HEK293 (cell line): ENCODE measurements at regions not wholly inside any gene's neighbourhood (a gene's known extent, or its start where the extent isn't known, plus 50 kb on each side); places are given as distances from the start of the nearest gene placed in this dataset.

Source experiments
- CTCF ChIA-PET: fragments of 350-600 bp; formaldehyde crosslinking; extraction: SDS; loops from one replicate; lab custom pipeline; 2021; ENCODE audit warnings: antibody characterized with exemption; lab: Yijun Ruan, JAX
- POLR2A ChIA-PET: fragments of 300-600 bp; formaldehyde crosslinking; extraction: SDS; loops from one replicate; lab custom pipeline; 2020; ENCODE audit warnings: antibody characterized with exemption, inconsistent platforms; lab: Yijun Ruan, JAX
- H3K27ac ChIP-seq: fragments of 200-500 bp; sonication (Bioruptor generic); 2 replicates; pipeline ENCODE4 v1.5.1; 2014; ENCODE audit warnings: low read depth, low read length, control low read depth, inconsistent platforms; ENCODE audit errors: extremely low read depth
- H3K36me3 ChIP-seq, 2 experiments: fragments of 200-500 bp in 1 of 2; sonication (Bioruptor generic) in 1 of 2; 1 replicate in 1 of 2; 2 replicates in 1 of 2; pipeline ENCODE4 v1.5.1; 2014 to 2017; ENCODE audit warnings: inconsistent platforms in 2 of 2, low read length in 2 of 2; ENCODE audit not compliant: control insufficient read depth in 2 of 2, insufficient read depth in 1 of 2
- H3K4me1 ChIP-seq: fragments of 200-500 bp; sonication (Bioruptor generic); 2 replicates; pipeline ENCODE4 v1.5.1; 2014; ENCODE audit warnings: mild to moderate bottlenecking, low read length, inconsistent platforms; ENCODE audit not compliant: control insufficient read depth, insufficient read depth
- H3K4me3 ChIP-seq: 2 replicates; pipeline ENCODE4 v1.5.1; 2011; ENCODE audit warnings: low read depth, mild to moderate bottlenecking, control low read depth, low read length, moderate library complexity
- H3K9me3 ChIP-seq: fragments of 200-500 bp; sonication (Bioruptor generic); 2 replicates; pipeline ENCODE4 v1.5.1; 2014; ENCODE audit warnings: low read depth, low read length, inconsistent platforms; ENCODE audit not compliant: control insufficient read depth, insufficient read depth
- CTCF ChIP-seq: fragments of 450-650 bp; formaldehyde crosslinking; IDR thresholded peaks from 2 replicates; pipeline ENCODE4 v1.5.1; 2016; ENCODE audit warnings: missing biosample characterization, missing genetic modification characterization
- ELK4 ChIP-seq: IDR thresholded peaks from 2 replicates; pipeline ENCODE4 v1.6.1; 2011; ENCODE audit warnings: mild to moderate bottlenecking, low read depth, low read length, borderline replicate concordance
- HOXD13 ChIP-seq: sonication (generic); formaldehyde crosslinking; IDR thresholded peaks from 2 replicates; pipeline ENCODE4 v1.8.0; 2022; ENCODE audit warnings: missing genetic modification reagents, borderline replicate concordance
- PRDM1 ChIP-seq: fragments of 450-650 bp; formaldehyde crosslinking; IDR thresholded peaks from 2 replicates; pipeline ENCODE4; 2016; ENCODE audit warnings: missing biosample characterization, missing genetic modification characterization
- SCRT2 ChIP-seq: fragments of 450-650 bp; formaldehyde crosslinking; IDR thresholded peaks from 2 replicates; pipeline ENCODE4 v1.5.1; 2016; ENCODE audit warnings: missing biosample characterization, missing genetic modification characterization
- ZBTB7A ChIP-seq: fragments of 450-650 bp; formaldehyde crosslinking; IDR thresholded peaks from 2 replicates; pipeline ENCODE4 v1.5.1; 2016; ENCODE audit warnings: low read depth, missing biosample characterization, missing genetic modification characterization
- ZNF132 ChIP-seq: fragments of 450-650 bp; formaldehyde crosslinking; IDR thresholded peaks from 2 replicates; pipeline ENCODE4 v1.5.1; 2017; ENCODE audit warnings: missing biosample characterization, missing genetic modification characterization, borderline replicate concordance
- ZNF155 ChIP-seq: fragments of 450-650 bp; formaldehyde crosslinking; IDR thresholded peaks from 2 replicates; pipeline ENCODE4 v1.5.1; 2016; ENCODE audit warnings: missing biosample characterization, missing genetic modification characterization
- ZNF184 ChIP-seq: fragments of 450-650 bp; IDR thresholded peaks from 2 replicates; pipeline ENCODE4 v1.5.1; 2018; ENCODE audit warnings: missing biosample characterization, mild to moderate bottlenecking, missing genetic modification characterization
- ZNF24 ChIP-seq: fragments of 450-650 bp; formaldehyde crosslinking; IDR thresholded peaks from 2 replicates; pipeline ENCODE4 v1.5.1; 2016; ENCODE audit warnings: missing biosample characterization, missing genetic modification characterization
- ZNF292 ChIP-seq: fragments of 450-650 bp; formaldehyde crosslinking; IDR thresholded peaks from 2 replicates; pipeline ENCODE4 v1.5.1; 2016; ENCODE audit warnings: low read depth, missing biosample characterization, missing genetic modification characterization, borderline replicate concordance
- ZNF311 ChIP-seq: fragments of 450-650 bp; formaldehyde crosslinking; IDR thresholded peaks from 2 replicates; pipeline ENCODE4 v1.5.1; 2017; ENCODE audit warnings: missing biosample characterization, missing genetic modification characterization, borderline replicate concordance
- ZNF366 ChIP-seq: fragments of 450-650 bp; formaldehyde crosslinking; conservative IDR thresholded peaks from 2 replicates; pipeline ENCODE4 v1.5.1; 2016; ENCODE audit warnings: missing biosample characterization, missing genetic modification characterization
- ZNF426 ChIP-seq: fragments of 450-650 bp; formaldehyde crosslinking; IDR thresholded peaks from 2 replicates; pipeline ENCODE4 v1.5.1; 2017; ENCODE audit warnings: missing biosample characterization, missing genetic modification characterization, mild to moderate bottlenecking, inconsistent platforms, moderate library complexity
- ZNF510 ChIP-seq: fragments of 450-650 bp; formaldehyde crosslinking; IDR thresholded peaks from 2 replicates; pipeline ENCODE4 v1.5.1; 2018; ENCODE audit warnings: mild to moderate bottlenecking, missing genetic modification characterization, missing biosample characterization; ENCODE audit not compliant: insufficient replicate concordance
- ZNF571 ChIP-seq: fragments of 450-650 bp; formaldehyde crosslinking; IDR thresholded peaks from 2 replicates; pipeline ENCODE4 v1.5.0; 2017; ENCODE audit warnings: missing biosample characterization, missing genetic modification characterization
- ZNF600 ChIP-seq: fragments of 450-650 bp; formaldehyde crosslinking; IDR thresholded peaks from 2 replicates; pipeline ENCODE4 v1.5.1; 2016; ENCODE audit warnings: missing biosample characterization, missing genetic modification characterization
- ZNF621 ChIP-seq: fragments of 450-650 bp; formaldehyde crosslinking; IDR thresholded peaks from 2 replicates; pipeline ENCODE4 v1.5.1; 2017; ENCODE audit warnings: missing biosample characterization, missing genetic modification characterization
- ZNF701 ChIP-seq: fragments of 450-650 bp; formaldehyde crosslinking; IDR thresholded peaks from 2 replicates; pipeline ENCODE4 v1.5.1; 2016; ENCODE audit warnings: missing biosample characterization, missing genetic modification characterization
- ZNF785 ChIP-seq: fragments of 450-650 bp; formaldehyde crosslinking; IDR thresholded peaks from 2 replicates; pipeline ENCODE4 v1.5.1; 2016; ENCODE audit warnings: missing biosample characterization, missing genetic modification characterization
- ZSCAN30 ChIP-seq: fragments of 450-650 bp; IDR thresholded peaks from 2 replicates; pipeline ENCODE4 v1.5.1; 2018; ENCODE audit warnings: missing biosample characterization, mild to moderate bottlenecking, missing genetic modification characterization, moderate library complexity
- ZXDB ChIP-seq: fragments of 450-650 bp; formaldehyde crosslinking; IDR thresholded peaks from 2 replicates; pipeline ENCODE4 v1.5.1; 2016; ENCODE audit warnings: missing biosample characterization, missing genetic modification characterization
- TF ChIP-seq, protein P1 (sequence below): fragments of 450-650 bp; formaldehyde crosslinking; IDR thresholded peaks from 2 replicates; pipeline ENCODE4 v1.5.1; 2016; ENCODE audit warnings: missing biosample characterization, missing genetic modification characterization

- no peak for TF ChIP-seq ZNF621
Measured at GRCh38 chr7:16028103-16028502, 341.6 kb upstream of the MEOX2 start (continued).

DNA sequence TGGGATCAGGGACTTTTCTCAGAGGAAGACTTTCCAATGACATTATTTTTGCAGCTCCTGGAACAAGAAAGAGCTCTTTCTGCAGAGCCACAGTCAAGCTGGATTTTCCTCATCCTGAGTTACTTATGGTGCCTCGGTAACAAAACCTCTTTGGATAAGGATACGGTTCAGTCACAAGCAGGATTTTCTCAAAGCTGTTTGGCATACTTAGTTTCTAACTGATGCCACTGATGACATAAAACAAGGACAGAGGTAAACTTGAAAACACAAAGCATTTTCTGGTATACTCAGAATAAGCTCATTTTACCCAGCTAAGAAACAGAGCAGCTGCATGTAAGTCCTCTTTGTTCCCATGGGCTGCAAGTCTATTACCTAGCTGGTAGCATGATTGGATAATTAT, 340.9 kb upstream of the MEOX2 start:
- Histone ChIP-seq H3K4me1 (no peaks in the 10 kb centered on the region), H3K4me3 (no peak overlapping the region), H3K36me3 (no peaks in the 10 kb centered on the region), H3K9me3 (no peaks in the 10 kb centered on the region), H3K27ac (no peak overlapping the region)
- CTCF ChIA-PET = interaction anchor here (1.2 kb wide), 1 partner anchor 299 kb away, joined by 7 read pairs; no protein-coding TSS in a partner anchor
- TF ChIP-seq, protein P1, sequence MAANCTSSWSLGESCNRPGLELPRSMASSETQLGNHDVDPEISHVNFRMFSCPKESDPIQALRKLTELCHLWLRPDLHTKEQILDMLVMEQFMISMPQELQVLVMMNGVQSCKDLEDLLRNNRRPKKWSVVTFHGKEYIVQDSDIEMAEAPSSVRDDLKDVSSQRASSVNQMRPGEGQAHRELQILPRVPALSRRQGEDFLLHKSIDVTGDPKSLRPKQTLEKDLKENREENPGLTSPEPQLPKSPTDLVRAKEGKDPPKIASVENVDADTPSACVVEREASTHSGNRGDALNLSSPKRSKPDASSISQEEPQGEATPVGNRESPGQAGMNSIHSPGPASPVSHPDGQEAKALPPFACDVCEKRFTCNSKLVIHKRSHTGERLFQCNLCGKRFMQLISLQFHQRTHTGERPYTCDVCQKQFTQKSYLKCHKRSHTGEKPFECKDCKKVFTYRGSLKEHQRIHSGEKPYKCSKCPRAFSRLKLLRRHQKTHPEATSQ (tag by site-specific recombination) = no peak
- no peak for TF ChIP-seq ZNF132 (tag by site-specific recombination)
- no peak for TF ChIP-seq ELK4
- TF ChIP-seq ZNF701 (tag by site-specific recombination) = no peak
- TF ChIP-seq PRDM1 (tag by site-specific recombination) = no peak
- TF ChIP-seq ZNF155 (tag by site-specific recombination) = no peak
- TF ChIP-seq ZSCAN30 (tag by site-specific recombination) = no peak
- TF ChIP-seq ZXDB (tag by site-specific recombination) = no peak
- TF ChIP-seq CTCF (tag by site-specific recombination) = no peak
- no peak for TF ChIP-seq ZBTB7A (tag by site-specific recombination)
- POLR2A ChIA-PET = no interaction called here

GRCh38 chr7:16026253-16027020, 340.0 kb upstream of the MEOX2 start:
- ChIA-PET CTCF (interaction anchor here (0.6 to 1.2 kb wide), 2 partner anchors 284 to 298 kb away, joined by 3 to 7 read pairs; no protein-coding TSS in a partner anchor), POLR2A (no interaction called here)
- no peaks in the 10 kb centered on the region for H3K9me3 ChIP-seq

GRCh38 chr7:16025696-16026095, 339.2 kb upstream of the MEOX2 start:
- ChIA-PET POLR2A (no interaction called here), CTCF (interaction anchor here (0.6 kb wide), 1 partner anchor 283 kb away, joined by 3 read pairs; no protein-coding TSS in a partner anchor)
- Histone ChIP-seq H3K27ac (no peak overlapping the region), H3K9me3 (no peaks in the 10 kb centered on the region), H3K4me3 (no peak overlapping the region), H3K36me3 (no peaks in the 10 kb centered on the region), H3K4me1 (no peaks in the 10 kb centered on the region)
- TF ChIP-seq SCRT2 (tag by site-specific recombination) = 0 out of 2 replicates have a peak, but pooled peaks have one; percentile 22
- TF ChIP-seq ZNF24 (tag by site-specific recombination) = no peak

More at GRCh38 chr7:16026253-16027020, 340.0 kb upstream of the MEOX2 start:
- Histone ChIP-seq H3K36me3 (no peaks in the 10 kb centered on the region), H3K27ac (no peak overlapping the region), H3K4me1 (no peaks in the 10 kb centered on the region), H3K4me3 (no peak overlapping the region)
- TF ChIP-seq ZNF366 = no peak
- no peak for TF ChIP-seq HOXD13
- TF ChIP-seq ZNF426 (tag by site-specific recombination) = no peak
- no peak for TF ChIP-seq ZNF184 (tag by site-specific recombination)
- no peak for TF ChIP-seq ZNF292
- TF ChIP-seq ZNF311 (tag by site-specific recombination) = no peak
- TF ChIP-seq ZNF510 (tag by site-specific recombination) = no peak
- no peak for TF ChIP-seq ZNF785 (tag by site-specific recombination)
- TF ChIP-seq ZNF600 (tag by site-specific recombination) = no peak
- no peak for TF ChIP-seq ZNF571
